Caco-2 (cell line): ENCODE measurements at regions not wholly inside any gene's neighbourhood (a gene's known extent, or its start where the extent isn't known, plus 50 kb on each side); places are given as distances from the start of the nearest gene placed in this dataset.

Experiments used
- BruUV-seq: library from RNA; stranded (reverse); fragments of 400-500 nt; replicated peaks from 2 replicates; lab custom pipeline; 2021; lab: Mats Ljungman, UMichigan
- CTCF ChIA-PET: fragments of 300-600 bp; sonication (Branson Sonifier 250); formaldehyde crosslinking; loops from one replicate; lab custom pipeline; 2022; ENCODE audit warnings: antibody characterized with exemption; lab: Charles Lee
- POLR2A ChIA-PET: fragments of 300-600 bp; sonication (Branson Sonifier 250); formaldehyde crosslinking; loops from one replicate; lab custom pipeline; 2022; ENCODE audit warnings: antibody characterized with exemption; lab: Charles Lee
- DNase-seq, 2 experiments: peaks; one replicate each; pipeline versions ENCODE4 v3.0.0 to v3.0.0-alpha.2; 2020 to 2022
- H3K27me3 ChIP-seq: replicated peaks from 2 replicates; pipeline ENCODE4 v1.6.0; 2011; ENCODE audit warnings: low read length; ENCODE audit not compliant: control insufficient read depth, insufficient read depth
- H3K36me3 ChIP-seq: 2 replicates; pipeline ENCODE4 v1.5.1; 2011; ENCODE audit warnings: low read length; ENCODE audit not compliant: control insufficient read depth, insufficient read depth
- H3K4me1 ChIP-seq: fragments of 250-450 bp; sonication (Bioruptor Pico); 2 replicates; pipeline ENCODE4 v1.5.1; 2020; ENCODE audit warnings: mild to moderate bottlenecking
- H3K4me3 ChIP-seq: 2 replicates; pipeline ENCODE4 v1.5.1; 2011; ENCODE audit warnings: low read depth, mild to moderate bottlenecking, control low read depth, low read length
- H3K9me3 ChIP-seq: fragments of 250-450 bp; sonication (Bioruptor Pico); 2 replicates; pipeline ENCODE4 v1.5.1; 2020; ENCODE audit warnings: mild to moderate bottlenecking, moderate library complexity
- H3K27ac Mint-ChIP-seq: one replicate; pipeline ENCODE4 v1.8.0; 2022; ENCODE audit warnings: mixed read lengths; ENCODE audit not compliant: unreplicated experiment
- H3K27me3 Mint-ChIP-seq: one replicate; pipeline ENCODE4 v1.8.0; 2022; ENCODE audit warnings: mixed read lengths; ENCODE audit not compliant: insufficient read depth, unreplicated experiment
- H3K36me3 Mint-ChIP-seq: one replicate; pipeline ENCODE4 v1.8.0; 2022; ENCODE audit warnings: mild to moderate bottlenecking, mixed read lengths; ENCODE audit not compliant: insufficient read depth, unreplicated experiment
- H3K4me1 Mint-ChIP-seq: one replicate; pipeline ENCODE4 v1.8.0; 2022; ENCODE audit warnings: low read depth, mixed read lengths; ENCODE audit not compliant: unreplicated experiment
- H3K4me3 Mint-ChIP-seq: one replicate; pipeline ENCODE4 v1.8.0; 2022; ENCODE audit warnings: mild to moderate bottlenecking, moderate library complexity, mixed read lengths; ENCODE audit not compliant: unreplicated experiment
- H3K9me3 Mint-ChIP-seq: one replicate; pipeline ENCODE4 v1.8.0; 2022; ENCODE audit warnings: mixed read lengths; ENCODE audit not compliant: unreplicated experiment
- intact Hi-C: fragments of 100-400 bp; cut with micrococcal nuclease; formaldehyde crosslinking; loops from one replicate; pipeline ENCODE4 v1.10.0; 2022; ENCODE audit not compliant: unreplicated experiment
- TF ChIP-seq, protein P1 (sequence below), 2 experiments: fragments of 200-600 bp in 1 of 2; IDR thresholded peaks; 1 replicate in 1 of 2; 2 replicates in 1 of 2; pipeline versions ENCODE4 v1.5.1 to v1.8.0; 2011 to 2022; ENCODE audit warnings: antibody characterized with exemption in 1 of 2, control low read depth in 1 of 2, inconsistent platforms in 1 of 2, low read depth in 1 of 2, low read length in 1 of 2, mild to moderate bottlenecking in 1 of 2, moderate library complexity in 1 of 2; ENCODE audit not compliant: insufficient read depth in 1 of 2, severe bottlenecking in 1 of 2, unreplicated experiment in 1 of 2

DNA sequence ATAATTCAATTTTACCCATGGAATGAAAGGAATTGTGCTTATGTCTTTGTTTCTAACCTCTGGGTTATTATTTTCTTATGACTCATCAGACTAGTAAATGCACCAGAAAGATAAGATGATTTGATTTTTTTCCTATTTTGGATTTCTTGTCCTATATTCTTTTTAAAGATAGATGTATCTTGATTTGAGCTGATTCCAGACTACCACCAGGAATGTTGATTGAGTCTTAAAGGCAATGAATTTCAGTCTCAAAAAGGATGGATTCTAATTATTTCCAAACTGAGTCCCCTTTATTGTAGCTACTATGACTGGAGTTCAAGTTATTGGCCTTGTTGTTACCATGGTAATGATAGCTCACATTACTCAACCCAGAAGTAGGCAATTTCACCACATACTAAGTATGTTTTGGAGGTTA, 95.8 kb upstream of the RGS4 start:
- Mint-ChIP-seq H3K36me3 (no peaks in the 10 kb centered on the region), H3K4me1 (no peaks in the 10 kb centered on the region), H3K27ac (no peak overlapping the region), H3K27me3 (no peaks in the 10 kb centered on the region), H3K9me3 (peaks cover 5% of the 10 kb centered on the region), H3K4me3 (no peak overlapping the region)
- POLR2A ChIA-PET = no interaction called here
- Histone ChIP-seq H3K36me3 (no peaks in the 10 kb centered on the region), H3K9me3 (no peaks in the 10 kb centered on the region), H3K27me3 (no peaks in the 10 kb centered on the region), H3K4me3 (no peak overlapping the region), H3K4me1 (no peaks in the 10 kb centered on the region)
- TF ChIP-seq, protein P1, sequence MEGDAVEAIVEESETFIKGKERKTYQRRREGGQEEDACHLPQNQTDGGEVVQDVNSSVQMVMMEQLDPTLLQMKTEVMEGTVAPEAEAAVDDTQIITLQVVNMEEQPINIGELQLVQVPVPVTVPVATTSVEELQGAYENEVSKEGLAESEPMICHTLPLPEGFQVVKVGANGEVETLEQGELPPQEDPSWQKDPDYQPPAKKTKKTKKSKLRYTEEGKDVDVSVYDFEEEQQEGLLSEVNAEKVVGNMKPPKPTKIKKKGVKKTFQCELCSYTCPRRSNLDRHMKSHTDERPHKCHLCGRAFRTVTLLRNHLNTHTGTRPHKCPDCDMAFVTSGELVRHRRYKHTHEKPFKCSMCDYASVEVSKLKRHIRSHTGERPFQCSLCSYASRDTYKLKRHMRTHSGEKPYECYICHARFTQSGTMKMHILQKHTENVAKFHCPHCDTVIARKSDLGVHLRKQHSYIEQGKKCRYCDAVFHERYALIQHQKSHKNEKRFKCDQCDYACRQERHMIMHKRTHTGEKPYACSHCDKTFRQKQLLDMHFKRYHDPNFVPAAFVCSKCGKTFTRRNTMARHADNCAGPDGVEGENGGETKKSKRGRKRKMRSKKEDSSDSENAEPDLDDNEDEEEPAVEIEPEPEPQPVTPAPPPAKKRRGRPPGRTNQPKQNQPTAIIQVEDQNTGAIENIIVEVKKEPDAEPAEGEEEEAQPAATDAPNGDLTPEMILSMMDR (IDR thresholded peaks at IDR 0.05; ENCODE audit: insufficient read depth in 1 of 2, low read depth in 1 of 2, low read length in 1 of 2, severe bottlenecking in 1 of 2, unreplicated experiment in 1 of 2) = no peak
- intact Hi-C loops = no loop called here
- CTCF ChIA-PET = no interaction called here
- no TSS peak for BruUV-seq
- DNase-seq = no peak

- no peaks in the 10 kb centered on the region for H3K4me1 ChIP-seq
These were observed 96.4 kb upstream of the RGS4 start for GRCh38 chr1:162972773-162973172.

DNA sequence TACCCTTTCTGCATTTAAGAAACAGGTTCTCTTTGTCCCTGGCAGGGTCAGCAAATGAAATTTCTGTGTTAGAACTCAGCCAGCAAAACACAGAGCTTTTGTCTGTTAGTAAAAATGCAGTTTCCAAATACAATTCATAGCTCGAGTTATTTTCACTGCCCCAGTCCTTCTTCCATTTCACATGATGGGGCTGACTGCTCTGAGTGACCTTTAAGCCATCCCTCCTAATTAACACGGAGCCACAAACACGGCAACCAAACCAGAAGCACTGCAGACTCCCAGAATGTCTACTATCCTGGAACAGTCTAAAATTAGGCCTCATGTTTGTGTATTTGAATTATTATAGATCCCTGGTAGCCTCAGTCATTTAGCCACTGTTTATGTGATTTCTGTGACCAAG, 99.1 kb upstream of the RGS4 start:
- Histone ChIP-seq H3K4me3 (no peak overlapping the region), H3K27me3 (no peaks in the 10 kb centered on the region), H3K4me1 (no peaks in the 10 kb centered on the region), H3K9me3 (no peaks in the 10 kb centered on the region), H3K36me3 (no peaks in the 10 kb centered on the region)
- TF ChIP-seq, protein P1 (IDR thresholded peaks at IDR 0.05; ENCODE audit: insufficient read depth in 1 of 2, low read depth in 1 of 2, low read length in 1 of 2, severe bottlenecking in 1 of 2, unreplicated experiment in 1 of 2) = no peak
- no peaks in the 10 kb centered on the region for H3K4me1 Mint-ChIP-seq
- BruUV-seq = no TSS peak
- H3K9me3 Mint-ChIP-seq = no peaks in the 10 kb centered on the region
- ChIA-PET POLR2A (no interaction called here), CTCF (no interaction called here)
- intact Hi-C loops = no loop called here
- no peak overlapping the region for H3K4me3 Mint-ChIP-seq
- no peaks in the 10 kb centered on the region for H3K36me3 Mint-ChIP-seq
- no peaks in the 10 kb centered on the region for H3K27me3 Mint-ChIP-seq
- H3K27ac Mint-ChIP-seq = no peak overlapping the region
- DNase-seq = no peak

More at GRCh38 chr1:162972773-162973172, 96.4 kb upstream of the RGS4 start:
- DNase-seq = no peak
- Mint-ChIP-seq H3K27me3 (no peaks in the 10 kb centered on the region), H3K9me3 (peaks cover 5% of the 10 kb centered on the region), H3K4me3 (no peak overlapping the region), H3K36me3 (no peaks in the 10 kb centered on the region), H3K27ac (no peak overlapping the region), H3K4me1 (no peaks in the 10 kb centered on the region)
- BruUV-seq = no TSS peak
- Histone ChIP-seq H3K4me3 (no peak overlapping the region), H3K9me3 (no peaks in the 10 kb centered on the region), H3K27me3 (no peaks in the 10 kb centered on the region), H3K36me3 (no peaks in the 10 kb centered on the region)
- TF ChIP-seq, protein P1 (IDR thresholded peaks at IDR 0.05; ENCODE audit: insufficient read depth in 1 of 2, low read depth in 1 of 2, low read length in 1 of 2, severe bottlenecking in 1 of 2, unreplicated experiment in 1 of 2) = no peak
- CTCF ChIA-PET = no interaction called here
- intact Hi-C loops = no loop called here
- POLR2A ChIA-PET = no interaction called here
